GM10266 (cell line): ENCODE measurements at regions not wholly inside any gene's neighbourhood (a gene's known extent, or its start where the extent isn't known, plus 50 kb on each side); places are given as distances from the start of the nearest gene placed in this dataset.
"Not testable (repeated sequence)": the region's sequence is repeated elsewhere in the genome, so short reads cannot be mapped to it uniquely, and the experiment has no call there.

Experiments
- DNase-seq: peaks from one replicate; pipeline ENCODE4 v3.0.0; 2012; ENCODE audit errors: extremely low spot score
- TF ChIP-seq, protein P1 (sequence below): IDR thresholded peaks from 2 replicates; pipeline ENCODE4 v1.5.1; 2012; ENCODE audit warnings: mild to moderate bottlenecking, low read depth; ENCODE audit not compliant: control insufficient read depth, insufficient read depth; ENCODE audit errors: missing control alignments

DNA sequence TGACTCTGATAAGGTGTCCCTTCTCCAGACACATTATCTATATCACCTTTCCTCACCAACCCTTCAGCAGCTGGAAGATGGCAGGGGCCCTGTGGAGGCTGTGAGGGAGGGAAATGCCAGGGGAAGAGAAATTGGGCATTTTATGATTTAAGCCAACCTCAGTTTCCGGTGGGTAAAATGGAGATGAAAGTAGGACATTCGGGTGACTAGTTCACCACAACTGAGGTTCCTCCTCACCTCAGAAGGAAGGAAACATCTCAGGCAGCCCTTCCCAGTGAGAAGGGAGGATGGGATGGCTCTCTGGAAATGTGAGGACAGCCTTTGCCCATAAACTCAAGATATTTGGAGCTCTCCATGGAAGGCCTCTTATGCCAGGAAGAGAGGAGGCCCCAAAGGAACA lies 251.5 kb downstream of the MID1IP1 start:
- no peak for DNase-seq
- TF ChIP-seq, protein P1, sequence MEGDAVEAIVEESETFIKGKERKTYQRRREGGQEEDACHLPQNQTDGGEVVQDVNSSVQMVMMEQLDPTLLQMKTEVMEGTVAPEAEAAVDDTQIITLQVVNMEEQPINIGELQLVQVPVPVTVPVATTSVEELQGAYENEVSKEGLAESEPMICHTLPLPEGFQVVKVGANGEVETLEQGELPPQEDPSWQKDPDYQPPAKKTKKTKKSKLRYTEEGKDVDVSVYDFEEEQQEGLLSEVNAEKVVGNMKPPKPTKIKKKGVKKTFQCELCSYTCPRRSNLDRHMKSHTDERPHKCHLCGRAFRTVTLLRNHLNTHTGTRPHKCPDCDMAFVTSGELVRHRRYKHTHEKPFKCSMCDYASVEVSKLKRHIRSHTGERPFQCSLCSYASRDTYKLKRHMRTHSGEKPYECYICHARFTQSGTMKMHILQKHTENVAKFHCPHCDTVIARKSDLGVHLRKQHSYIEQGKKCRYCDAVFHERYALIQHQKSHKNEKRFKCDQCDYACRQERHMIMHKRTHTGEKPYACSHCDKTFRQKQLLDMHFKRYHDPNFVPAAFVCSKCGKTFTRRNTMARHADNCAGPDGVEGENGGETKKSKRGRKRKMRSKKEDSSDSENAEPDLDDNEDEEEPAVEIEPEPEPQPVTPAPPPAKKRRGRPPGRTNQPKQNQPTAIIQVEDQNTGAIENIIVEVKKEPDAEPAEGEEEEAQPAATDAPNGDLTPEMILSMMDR, result no peak

DNA sequence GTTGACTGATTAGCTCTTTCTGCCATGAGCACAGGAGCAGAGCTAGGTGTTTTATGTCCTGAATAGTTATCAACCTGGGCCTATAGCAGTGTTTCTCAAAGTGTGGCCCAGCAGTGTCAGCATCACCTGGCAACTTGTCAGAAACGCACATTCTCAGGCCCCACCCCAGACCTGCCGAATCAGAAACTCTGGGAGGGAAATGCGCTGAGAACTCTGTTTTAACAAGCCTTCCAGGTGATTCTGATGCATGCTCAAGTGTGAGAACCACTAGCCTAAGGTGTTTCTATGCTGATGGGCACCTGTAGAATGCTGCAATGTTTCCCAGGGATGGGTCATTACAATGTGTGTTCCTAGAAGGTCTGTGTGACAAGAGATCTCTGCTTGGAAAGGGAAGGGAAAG lies 257.5 kb downstream of the MID1IP1 start:
- no peak for DNase-seq
- TF ChIP-seq, protein P1, result no peak

DNA sequence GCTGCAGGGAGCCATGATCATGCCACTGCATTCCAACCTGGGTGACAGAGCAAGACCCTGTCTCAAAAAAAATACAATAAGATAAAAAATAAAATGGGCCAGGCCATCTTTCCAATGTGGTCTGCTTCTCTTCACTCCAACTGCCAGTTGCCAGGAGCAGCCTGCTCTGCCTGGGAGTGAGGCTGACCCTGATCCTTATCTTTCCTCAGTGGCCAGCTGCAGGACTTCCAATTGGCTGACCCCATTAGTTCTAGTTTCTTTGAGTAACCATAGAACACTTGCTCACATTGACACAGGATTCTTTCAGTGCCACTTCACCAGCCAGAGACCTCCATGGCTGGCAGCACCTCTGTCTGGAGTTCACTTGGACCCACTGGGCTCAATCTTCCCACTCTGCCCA lies 258.6 kb downstream of the MID1IP1 start:
- no peak for DNase-seq
- TF ChIP-seq, protein P1, result no peak

DNA sequence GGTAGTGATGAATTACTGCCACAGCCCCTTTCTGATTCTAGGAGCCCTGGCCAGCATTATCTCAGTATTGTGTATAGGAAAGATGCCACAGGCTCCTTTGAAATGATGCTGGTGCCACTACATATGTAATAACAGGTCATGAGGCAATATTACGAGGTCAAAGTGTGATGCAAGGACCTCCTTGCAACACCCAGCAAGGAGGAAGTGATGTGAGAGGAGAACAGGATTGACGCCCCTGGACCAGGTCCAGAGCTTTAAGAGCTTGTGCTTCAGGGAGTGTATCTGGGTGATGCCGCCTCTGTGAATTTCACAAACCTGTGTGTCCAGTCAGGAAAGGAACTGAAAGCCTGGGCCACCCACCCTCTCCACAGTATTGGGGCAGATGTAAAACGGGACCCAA lies 261.8 kb downstream of the MID1IP1 start:
- DNase-seq, result no peak
- TF ChIP-seq, protein P1, result no peak

DNA sequence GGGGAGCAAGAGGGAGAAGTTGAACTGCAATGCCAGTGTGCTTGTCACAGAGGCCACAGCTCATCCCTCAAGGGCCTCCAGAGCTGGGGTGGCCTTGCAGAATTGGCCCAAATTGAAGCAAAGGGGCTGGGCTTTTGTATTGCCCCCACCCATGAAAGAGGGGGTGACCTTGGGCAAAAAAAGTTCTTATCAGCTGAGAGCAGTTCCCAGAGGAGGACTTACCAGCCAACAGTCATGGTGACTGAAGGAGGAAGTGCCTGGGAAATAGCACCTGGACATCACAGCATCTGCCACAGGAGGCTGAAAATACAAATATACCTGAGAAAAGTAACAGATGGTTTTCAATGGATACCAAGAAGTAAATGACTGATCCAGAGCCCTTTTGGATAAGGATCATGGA lies 262.4 kb downstream of the MID1IP1 start:
- TF ChIP-seq, protein P1, result no peak
- DNase-seq, result no peak

DNA sequence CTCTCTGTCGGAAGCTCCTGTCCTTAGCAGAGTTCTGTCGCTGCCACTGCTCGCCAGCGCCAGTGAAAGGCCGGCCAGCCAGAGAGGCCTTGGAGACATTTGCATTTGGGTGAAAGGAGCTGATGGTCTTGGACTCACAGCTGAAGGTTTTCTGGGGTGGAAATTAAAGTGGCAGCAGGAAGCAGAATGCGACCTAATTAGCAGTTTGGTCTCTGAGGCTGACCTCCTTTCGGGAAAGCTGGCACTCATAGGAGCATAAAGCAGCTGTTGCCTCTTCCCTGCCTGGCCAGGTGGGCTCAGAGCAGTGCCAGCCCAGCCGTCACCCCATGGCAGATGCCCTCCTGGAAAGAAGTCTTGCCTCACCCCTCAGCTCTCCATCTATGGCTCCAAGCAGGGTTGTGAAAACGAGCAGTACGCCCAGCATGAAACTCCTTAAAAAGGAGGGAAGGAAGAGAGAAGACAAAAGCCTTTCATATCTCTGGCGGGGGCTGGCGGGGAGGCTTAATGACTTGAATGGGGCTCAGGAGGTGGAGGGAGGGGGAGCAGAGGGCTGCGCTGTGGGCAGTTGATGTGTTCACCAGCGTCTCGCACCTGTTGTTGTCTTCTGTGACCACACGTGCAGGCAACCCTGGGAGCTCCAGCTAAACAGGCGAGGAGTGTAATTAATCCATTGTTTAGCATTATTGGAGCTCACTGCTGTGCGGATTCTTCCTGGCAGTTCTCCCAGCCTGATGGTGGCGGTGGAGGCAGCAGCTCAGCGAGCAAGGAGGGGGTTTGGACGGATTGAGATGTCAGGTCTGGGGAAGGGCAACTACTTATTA lies 264.0 kb downstream of the MID1IP1 start:
- no peak for DNase-seq

DNA sequence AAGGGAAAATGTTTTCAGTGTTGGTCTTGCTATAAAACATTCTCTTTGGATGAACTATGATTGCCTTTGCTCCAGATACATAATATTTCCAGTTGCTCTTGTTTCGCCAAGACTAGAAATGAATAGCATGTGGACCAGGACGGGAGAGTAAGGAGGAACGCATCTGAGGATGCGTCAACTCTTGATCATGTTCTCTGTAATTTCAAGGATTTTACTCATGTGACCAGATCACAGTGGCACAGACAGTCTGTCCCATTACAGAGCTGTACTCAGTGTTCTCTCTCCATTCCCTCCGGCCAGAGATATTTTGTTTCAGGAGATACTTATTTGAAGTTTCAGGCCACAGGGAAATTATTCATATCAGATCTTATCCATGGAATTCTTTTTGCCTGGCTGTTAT lies 266.6 kb downstream of the MID1IP1 start:
- TF ChIP-seq, protein P1, result no peak
- DNase-seq, result no peak

More for the DNA sequence above, 264.0 kb downstream of the MID1IP1 start:
- TF ChIP-seq, protein P1, result no peak

DNA sequence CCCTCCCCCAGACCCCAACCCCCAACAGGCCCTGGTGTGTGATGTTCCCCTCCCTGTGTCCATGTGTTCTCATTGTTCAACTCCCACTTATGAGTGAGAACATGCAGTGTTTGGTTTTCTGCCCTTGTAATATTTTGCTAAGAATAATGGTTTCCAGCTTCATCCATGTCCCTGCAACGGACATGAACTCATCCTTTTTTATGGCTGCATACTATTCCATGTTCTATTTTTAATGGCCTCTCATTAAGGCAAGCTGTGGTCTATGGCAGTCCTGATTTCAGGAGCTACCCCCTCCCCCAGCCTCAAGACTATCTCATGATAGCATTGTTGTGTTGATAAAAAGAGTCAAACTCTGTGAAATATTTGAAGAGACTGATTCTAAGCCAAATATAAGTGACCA lies 267.4 kb downstream of the MID1IP1 start:
- DNase-seq, result not testable (repeated sequence)
